Endothelial cell (in vitro differentiated cells): ENCODE measurements at regions not wholly inside any gene's neighbourhood (a gene's known extent, or its start where the extent isn't known, plus 50 kb on each side); places are given as distances from the start of the nearest gene placed in this dataset.

Experiments
- DNase-seq: peaks from one replicate; pipeline ENCODE4 v3.0.0; 2021; ENCODE audit warnings: low spot score
- H3K27ac Mint-ChIP-seq: one replicate; pipeline ENCODE4 v1.8.0; 2021; ENCODE audit warnings: mixed read lengths, inconsistent platforms; ENCODE audit not compliant: unreplicated experiment
- H3K27me3 Mint-ChIP-seq: one replicate; pipeline ENCODE4 v1.8.0; 2021; ENCODE audit warnings: mild to moderate bottlenecking, moderate library complexity, mixed read lengths, inconsistent platforms; ENCODE audit not compliant: unreplicated experiment
- H3K36me3 Mint-ChIP-seq: one replicate; pipeline ENCODE4 v1.8.0; 2021; ENCODE audit warnings: mild to moderate bottlenecking, low read depth, mixed read lengths, inconsistent platforms; ENCODE audit not compliant: unreplicated experiment
- H3K4me1 Mint-ChIP-seq: one replicate; pipeline ENCODE4 v1.8.0; 2021; ENCODE audit warnings: mild to moderate bottlenecking, mixed read lengths, inconsistent platforms; ENCODE audit not compliant: unreplicated experiment
- H3K4me3 Mint-ChIP-seq: one replicate; pipeline ENCODE4 v1.8.0; 2021; ENCODE audit warnings: mild to moderate bottlenecking, mixed read lengths, inconsistent platforms; ENCODE audit not compliant: unreplicated experiment
- H3K9me3 Mint-ChIP-seq: one replicate; pipeline ENCODE4 v1.8.0; 2021; ENCODE audit warnings: mixed read lengths, inconsistent platforms; ENCODE audit not compliant: unreplicated experiment
- CTCF ChIP-seq: fragments of 200-600 bp; sonication (generic); IDR thresholded peaks from one replicate; pipeline ENCODE4 v1.5.0; 2021; ENCODE audit warnings: antibody characterized with exemption; ENCODE audit not compliant: unreplicated experiment

DNA sequence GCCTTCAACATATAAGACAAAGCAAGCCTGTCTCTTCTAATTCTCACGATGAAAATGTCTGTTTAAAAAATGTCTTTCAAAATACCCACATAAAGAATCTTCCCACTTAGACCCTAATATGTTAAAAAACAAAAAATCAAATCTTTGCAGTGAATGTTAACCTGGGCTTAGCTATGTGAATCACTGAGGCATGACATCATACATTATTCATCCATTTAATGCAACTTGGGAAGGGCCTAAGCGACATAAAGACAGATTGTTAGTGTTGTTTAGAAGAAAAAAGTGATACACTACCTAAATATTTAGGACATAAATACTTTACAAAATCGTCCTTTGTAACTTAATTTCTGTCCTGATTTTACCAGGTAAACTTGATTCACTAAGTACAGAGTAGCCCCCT, 648.5 kb upstream of the NRP1 start:
- Mint-ChIP-seq H3K36me3 (no peaks in the 10 kb centered on the region), H3K27ac (no peak overlapping the region), H3K4me3 (no peak overlapping the region), H3K9me3 (no peaks in the 10 kb centered on the region), H3K27me3 (peaks cover 2% of the 10 kb centered on the region), H3K4me1 (peaks cover 7% of the 10 kb centered on the region)
- DNase-seq: no peak
- no peak for TF ChIP-seq CTCF

GRCh38 chr10:33981301-33981700, 646.8 kb upstream of the NRP1 start:
- no peak overlapping the region for H3K4me3 Mint-ChIP-seq
- no peak overlapping the region for H3K27ac Mint-ChIP-seq
- H3K36me3 Mint-ChIP-seq: no peaks in the 10 kb centered on the region
- no peaks in the 10 kb centered on the region for H3K9me3 Mint-ChIP-seq
- DNase-seq: no peak
- peaks cover 7% of the 10 kb centered on the region for H3K4me1 Mint-ChIP-seq
- peaks cover 2% of the 10 kb centered on the region for H3K27me3 Mint-ChIP-seq
- no peak for TF ChIP-seq CTCF

GRCh38 chr10:33979195-33979594, 644.7 kb upstream of the NRP1 start:
- H3K4me3 Mint-ChIP-seq: no peak overlapping the region
- no peak for DNase-seq
- no peak for TF ChIP-seq CTCF
- no peak overlapping the region for H3K27ac Mint-ChIP-seq
- peaks cover 7% of the 10 kb centered on the region for H3K4me1 Mint-ChIP-seq
- no peaks in the 10 kb centered on the region for H3K9me3 Mint-ChIP-seq
- peaks cover 2% of the 10 kb centered on the region for H3K27me3 Mint-ChIP-seq
- H3K36me3 Mint-ChIP-seq: no peaks in the 10 kb centered on the region

DNA sequence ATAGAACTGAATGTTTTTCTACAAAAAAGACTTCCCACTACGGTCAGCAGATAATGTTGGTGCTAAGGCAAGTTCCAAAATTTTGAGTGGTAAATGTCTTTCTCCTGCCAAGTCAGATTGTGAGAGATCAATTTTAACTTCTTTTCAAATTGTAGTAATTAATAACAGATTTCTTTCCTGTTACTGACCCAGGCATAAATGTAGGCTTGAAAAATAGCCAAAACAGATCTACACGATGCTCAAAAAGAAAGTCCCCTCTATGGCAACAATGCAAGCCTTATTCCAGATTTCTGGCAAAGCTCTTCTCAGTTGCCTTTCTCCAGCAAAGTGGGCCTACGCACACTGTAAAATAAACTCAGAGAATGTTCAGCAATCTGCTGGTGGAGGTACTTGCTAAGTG, 641.0 kb upstream of the NRP1 start:
- H3K4me1 Mint-ChIP-seq: no peaks in the 10 kb centered on the region
- no peak for TF ChIP-seq CTCF
- H3K27ac Mint-ChIP-seq: no peak overlapping the region
- no peaks in the 10 kb centered on the region for H3K36me3 Mint-ChIP-seq
- no peak for DNase-seq
- no peaks in the 10 kb centered on the region for H3K9me3 Mint-ChIP-seq
- H3K27me3 Mint-ChIP-seq: peaks cover 3% of the 10 kb centered on the region
- H3K4me3 Mint-ChIP-seq: no peak overlapping the region

DNA sequence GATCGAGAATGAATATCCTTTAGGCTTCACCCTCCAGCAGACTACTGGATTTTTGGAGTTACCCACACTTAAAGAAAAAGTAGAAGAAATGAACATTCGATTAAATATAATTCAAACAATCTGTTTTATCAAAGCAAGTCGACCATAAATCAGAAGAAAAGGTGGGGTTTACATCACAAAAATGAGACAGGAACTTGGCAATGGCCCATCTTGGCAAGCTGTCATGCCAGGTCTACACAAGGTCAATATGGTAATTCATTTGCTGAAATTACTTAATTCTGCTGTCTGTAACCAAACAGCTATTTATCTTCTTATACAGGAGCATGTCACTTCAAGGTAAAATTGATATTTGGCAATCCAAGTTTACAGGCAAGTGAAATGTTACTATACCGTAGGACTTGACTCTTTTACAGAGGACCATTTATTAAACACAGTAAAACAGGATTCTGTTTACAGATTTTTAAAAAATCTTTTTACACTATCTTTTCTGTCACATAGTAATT, 640.6 kb upstream of the NRP1 start:
- DNase-seq: no peak
- Mint-ChIP-seq H3K4me3 (no peak overlapping the region), H3K36me3 (no peaks in the 10 kb centered on the region), H3K9me3 (no peaks in the 10 kb centered on the region), H3K27me3 (peaks cover 3% of the 10 kb centered on the region), H3K27ac (no peak overlapping the region), H3K4me1 (no peaks in the 10 kb centered on the region)
- TF ChIP-seq CTCF: no peak
